ENCODE measurements at regions not wholly inside any gene's neighbourhood (a gene's known extent, or its start where the extent isn't known, plus 50 kb on each side); places are given as distances from the start of the nearest gene placed in this dataset.

DNA sequence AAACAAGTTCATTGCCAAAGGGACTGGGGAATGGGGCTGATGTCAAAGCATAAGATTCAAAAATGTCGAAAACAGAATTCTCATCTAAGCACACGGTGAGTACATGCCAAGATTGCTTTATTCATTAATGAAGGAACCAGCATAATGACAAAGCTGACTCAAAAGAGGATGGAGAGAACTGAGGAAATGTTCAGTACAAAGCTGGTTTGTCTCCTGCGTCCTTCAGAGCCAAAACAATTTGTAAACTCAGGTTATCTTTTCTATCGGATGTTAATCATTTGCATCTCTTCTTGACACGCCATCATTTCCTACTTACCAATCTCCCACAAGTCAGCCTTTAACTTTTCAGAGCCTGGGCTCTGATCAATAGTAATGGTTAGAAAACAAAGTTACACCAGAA is 195.6 kb upstream of the PMEPA1 start:
- Histone ChIP-seq H3K9ac (ENCODE audit: low read length) (no peak overlapping the region), H3K36me3 (ENCODE audit: low read length) (no peaks in the 10 kb centered on the region), H3K4me3 (ENCODE audit: insufficient read depth, low read length, poor library complexity, severe bottlenecking) (no peak overlapping the region), H2AFZ (ENCODE audit: low read depth, low read length, severe bottlenecking) (no peak overlapping the region), H3K4me2 (ENCODE audit: low read depth, low read length, poor library complexity, severe bottlenecking) (no peak overlapping the region), H3K27me3 (ENCODE audit: low read length) (no peaks in the 10 kb centered on the region), H3K27ac (ENCODE audit: low read depth, low read length) (no peak overlapping the region), H3K79me2 (ENCODE audit: insufficient read depth, low read length) (no peaks in the 10 kb centered on the region), H4K20me1 (ENCODE audit: low read depth, low read length) (no peaks in the 10 kb centered on the region), H3K9me2 (replicated peaks; ENCODE audit: insufficient read depth, low read length) (no peaks in the 10 kb centered on the region), H3F3A (ENCODE audit: insufficient read depth) (no peaks in the 10 kb centered on the region), H3K9me3 (ENCODE audit: insufficient read depth, low read length) (no peaks in the 10 kb centered on the region)
- no peak for TF ChIP-seq EZH2phosphoT487 (conservative IDR thresholded peaks at IDR 0.05; ENCODE audit: low read length)
- TF ChIP-seq, protein P1, sequence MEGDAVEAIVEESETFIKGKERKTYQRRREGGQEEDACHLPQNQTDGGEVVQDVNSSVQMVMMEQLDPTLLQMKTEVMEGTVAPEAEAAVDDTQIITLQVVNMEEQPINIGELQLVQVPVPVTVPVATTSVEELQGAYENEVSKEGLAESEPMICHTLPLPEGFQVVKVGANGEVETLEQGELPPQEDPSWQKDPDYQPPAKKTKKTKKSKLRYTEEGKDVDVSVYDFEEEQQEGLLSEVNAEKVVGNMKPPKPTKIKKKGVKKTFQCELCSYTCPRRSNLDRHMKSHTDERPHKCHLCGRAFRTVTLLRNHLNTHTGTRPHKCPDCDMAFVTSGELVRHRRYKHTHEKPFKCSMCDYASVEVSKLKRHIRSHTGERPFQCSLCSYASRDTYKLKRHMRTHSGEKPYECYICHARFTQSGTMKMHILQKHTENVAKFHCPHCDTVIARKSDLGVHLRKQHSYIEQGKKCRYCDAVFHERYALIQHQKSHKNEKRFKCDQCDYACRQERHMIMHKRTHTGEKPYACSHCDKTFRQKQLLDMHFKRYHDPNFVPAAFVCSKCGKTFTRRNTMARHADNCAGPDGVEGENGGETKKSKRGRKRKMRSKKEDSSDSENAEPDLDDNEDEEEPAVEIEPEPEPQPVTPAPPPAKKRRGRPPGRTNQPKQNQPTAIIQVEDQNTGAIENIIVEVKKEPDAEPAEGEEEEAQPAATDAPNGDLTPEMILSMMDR (IDR thresholded peaks at IDR 0.05; ENCODE audit: insufficient read depth, low read length, poor library complexity, severe bottlenecking), result no peak

DNA sequence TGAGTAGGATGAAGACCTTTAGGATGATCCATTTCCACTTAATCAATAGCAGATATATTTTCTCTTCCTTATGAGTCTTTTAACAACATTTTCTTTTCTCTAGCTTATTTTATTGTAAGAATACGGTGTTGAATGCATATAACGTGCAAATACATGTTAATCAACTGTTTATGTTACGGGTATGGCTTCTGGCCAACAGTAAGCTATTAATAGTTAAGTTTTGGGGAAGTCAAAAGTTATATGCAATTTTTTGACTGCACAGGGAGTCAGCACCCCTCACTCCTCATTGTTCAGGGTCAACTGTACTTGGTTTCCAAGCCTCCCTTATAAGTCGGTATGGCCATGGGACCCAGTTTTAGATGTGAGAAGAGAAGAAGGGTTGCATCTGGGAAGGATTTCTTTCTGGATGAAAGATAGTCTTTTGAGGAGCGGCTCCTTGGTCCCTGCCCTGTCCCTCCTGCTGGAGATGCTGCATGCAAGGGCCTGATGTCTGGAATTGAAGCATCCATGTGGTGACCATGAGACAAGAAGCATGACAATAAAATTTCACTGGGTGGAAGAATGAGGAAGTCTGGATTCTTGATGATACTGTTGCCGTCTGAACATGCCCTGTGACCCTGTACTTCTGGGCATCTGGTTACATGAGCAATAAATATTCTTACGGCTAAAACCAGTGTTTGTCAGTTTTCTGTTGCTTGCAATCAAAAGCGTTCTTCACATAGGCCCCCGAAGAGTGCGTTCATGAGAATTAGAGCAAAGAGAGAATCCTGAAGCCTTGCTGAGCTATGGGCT is 194.7 kb upstream of the PMEPA1 start:
- no peaks in the 10 kb centered on the region for H3K27me3 ChIP-seq (ENCODE audit: low read length)
- TF ChIP-seq EZH2phosphoT487 (conservative IDR thresholded peaks at IDR 0.05; ENCODE audit: low read length), result no peak
- TF ChIP-seq, protein P1 (IDR thresholded peaks at IDR 0.05; ENCODE audit: insufficient read depth, low read length, poor library complexity, severe bottlenecking), result no peak
- H3F3A ChIP-seq (ENCODE audit: insufficient read depth), result no peaks in the 10 kb centered on the region
- no peaks in the 10 kb centered on the region for H3K9me2 ChIP-seq (replicated peaks; ENCODE audit: insufficient read depth, low read length)
- no peaks in the 10 kb centered on the region for H4K20me1 ChIP-seq (ENCODE audit: low read depth, low read length)
- H3K4me3 ChIP-seq (ENCODE audit: insufficient read depth, low read length, poor library complexity, severe bottlenecking), result no peak overlapping the region
- H3K9ac ChIP-seq (ENCODE audit: low read length), result no peak overlapping the region
- H2AFZ ChIP-seq (ENCODE audit: low read depth, low read length, severe bottlenecking), result no peak overlapping the region
- no peak overlapping the region for H3K4me2 ChIP-seq (ENCODE audit: low read depth, low read length, poor library complexity, severe bottlenecking)
- no peaks in the 10 kb centered on the region for H3K9me3 ChIP-seq (ENCODE audit: insufficient read depth, low read length)
- H3K79me2 ChIP-seq (ENCODE audit: insufficient read depth, low read length), result no peaks in the 10 kb centered on the region
- H3K27ac ChIP-seq (ENCODE audit: low read depth, low read length), result no peak overlapping the region
- H3K36me3 ChIP-seq (ENCODE audit: low read length), result no peaks in the 10 kb centered on the region

DNA sequence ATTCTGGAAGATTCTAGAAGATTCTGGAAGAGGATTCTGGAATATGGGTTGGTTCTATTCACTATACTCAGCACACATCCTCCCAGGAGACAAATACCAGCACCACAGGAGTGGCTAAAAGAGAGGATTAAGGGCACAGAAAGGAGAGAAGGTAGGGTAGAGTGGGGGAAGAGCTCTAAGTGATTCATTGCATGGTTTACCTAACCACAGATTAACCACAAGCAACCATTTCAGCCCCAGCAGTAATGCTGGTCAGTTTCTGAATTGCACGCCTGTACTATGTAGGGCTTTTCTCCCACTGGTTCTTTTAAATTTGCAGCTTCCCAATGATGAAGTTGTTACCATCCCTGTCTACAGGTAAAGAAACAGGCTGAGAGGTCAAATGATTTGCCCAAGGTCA is 192.7 kb upstream of the PMEPA1 start:
- no peak for TF ChIP-seq EZH2phosphoT487 (conservative IDR thresholded peaks at IDR 0.05; ENCODE audit: low read length)
- TF ChIP-seq, protein P1 (IDR thresholded peaks at IDR 0.05; ENCODE audit: insufficient read depth, low read length, poor library complexity, severe bottlenecking), result no peak
- H3K9me2 ChIP-seq (replicated peaks; ENCODE audit: insufficient read depth, low read length), result no peaks in the 10 kb centered on the region
- H3K9ac ChIP-seq (ENCODE audit: low read length), result no peak overlapping the region
- H3K79me2 ChIP-seq (ENCODE audit: insufficient read depth, low read length), result no peaks in the 10 kb centered on the region
- no peak overlapping the region for H2AFZ ChIP-seq (ENCODE audit: low read depth, low read length, severe bottlenecking)
- no peaks in the 10 kb centered on the region for H3K9me3 ChIP-seq (ENCODE audit: insufficient read depth, low read length)
- no peak overlapping the region for H3K4me3 ChIP-seq (ENCODE audit: insufficient read depth, low read length, poor library complexity, severe bottlenecking)
- H3F3A ChIP-seq (ENCODE audit: insufficient read depth), result no peaks in the 10 kb centered on the region
- no peaks in the 10 kb centered on the region for H4K20me1 ChIP-seq (ENCODE audit: low read depth, low read length)
- no peak overlapping the region for H3K4me2 ChIP-seq (ENCODE audit: low read depth, low read length, poor library complexity, severe bottlenecking)
- H3K36me3 ChIP-seq (ENCODE audit: low read length), result no peaks in the 10 kb centered on the region
- H3K27me3 ChIP-seq (ENCODE audit: low read length), result no peaks in the 10 kb centered on the region
- no peak overlapping the region for H3K27ac ChIP-seq (ENCODE audit: low read depth, low read length)
